Prostate gland (tissue), 2 donors: ENCODE measurements at regions not wholly inside any gene's neighbourhood (a gene's known extent, or its start where the extent isn't known, plus 50 kb on each side); places are given as distances from the start of the nearest gene placed in this dataset.
"Not testable (repeated sequence)": the region's sequence is repeated elsewhere in the genome, so short reads cannot be mapped to it uniquely, and the experiment has no call there.

Experiments
- DNase-seq: peaks from one replicate; pipeline ENCODE4 v3.0.0-alpha.2; 2019; ENCODE audit warnings: low spot score
- H3K27ac ChIP-seq, 2 donors: fragments of 200-600 bp; sonication (generic); 2 replicates each; pipeline ENCODE4 v1.5.1; 2017 to 2019
- H3K27me3 ChIP-seq: fragments of 200-600 bp; sonication (generic); replicated peaks from 2 replicates; pipeline ENCODE4 v1.5.1; 2019; ENCODE audit not compliant: insufficient read depth
- H3K36me3 ChIP-seq, 2 donors: fragments of 200-600 bp; sonication (generic); 1 replicate in 1 of 2; 2 replicates in 1 of 2; pipeline versions ENCODE4 v1.5.1 to v1.8.1; 2017 to 2019
- H3K4me1 ChIP-seq: fragments of 200-600 bp; sonication (generic); replicated peaks from 2 replicates; pipeline ENCODE4 v1.5.1; 2019
- H3K4me3 ChIP-seq, 2 donors: fragments of 200-600 bp; sonication (generic); 2 replicates each; pipeline ENCODE4 v1.5.1; 2017 to 2019
- H3K9me3 ChIP-seq: fragments of 200-600 bp; sonication (generic); 2 replicates; pipeline ENCODE4 v1.5.1; 2017
- CTCF ChIP-seq, 4 experiments: fragments of 200-600 bp in 2 of 4; fragments of 450-650 bp in 2 of 4; sonication (generic) in 2 of 4; IDR thresholded peaks; 1 replicate in 3 of 4; 2 replicates in 1 of 4; pipeline ENCODE4 v1.5.1; 2016 to 2019; ENCODE audit warnings: antibody characterized with exemption in 4 of 4, mild to moderate bottlenecking in 2 of 4, moderate library complexity in 2 of 4
- WGBS: methylation state at CpG from one replicate; pipeline ENCODE4 v1.1.5; 2018; 5-methylcytosine and 5-hydroxymethylcytosine counted together
- intact Hi-C: fragments of 100-400 bp; cut with DNase I; formaldehyde crosslinking; loops from one replicate; pipeline ENCODE4 v1.14.2; 2022

GRCh38 chr16:21506857-21507456, 92.4 kb upstream of the METTL9 start:
- TF ChIP-seq CTCF (IDR thresholded peaks at IDR 0.05) = peak in 2 of 4 experiments; percentile 7 to 11
- H3K4me1 ChIP-seq, DNase-seq, H3K36me3 ChIP-seq, H3K9me3 ChIP-seq, H3K4me3 ChIP-seq, intact Hi-C loops, H3K27me3 ChIP-seq: not testable (repeated sequence)
- 58% methylated on average over 23 of the region's 23 CpGs for WGBS
- peak overlapping the region in 1 of 2 donors; percentile 15 for H3K27ac ChIP-seq

- DNase-seq, H3K27ac ChIP-seq, H3K4me3 ChIP-seq, H3K9me3 ChIP-seq, H3K27me3 ChIP-seq, H3K36me3 ChIP-seq, intact Hi-C loops: not testable (repeated sequence)
- peaks cover 16% of the 10 kb centered on the region for H3K4me1 ChIP-seq
- WGBS = 83% methylated on average over 15 of the region's 15 CpGs
Measured at GRCh38 chr16:21507631-21508305, 91.6 kb upstream of the METTL9 start.

- H3K27me3 ChIP-seq, H3K36me3 ChIP-seq, H3K9me3 ChIP-seq, intact Hi-C loops, H3K4me3 ChIP-seq: not testable (repeated sequence)
- Histone ChIP-seq H3K4me1 (peaks cover 25% of the 10 kb centered on the region), H3K27ac (peak overlapping the region in 1 of 2 donors; percentile 1)
- DNase-seq = peak; percentile 2
- whole genome bisulfite sequencing = 71% methylated on average over 17 of the region's 17 CpGs
Measured at GRCh38 chr16:21508661-21509436, 90.5 kb upstream of the METTL9 start.

GRCh38 chr16:21509437-21510086, 89.8 kb upstream of the METTL9 start:
- not testable (repeated sequence) for H3K36me3 ChIP-seq, H3K27me3 ChIP-seq, H3K4me3 ChIP-seq, H3K9me3 ChIP-seq, DNase-seq
- H3K27ac ChIP-seq = peak overlapping the region in 1 of 2 donors; percentile 6
- WGBS = 75% methylated on average over 10 of the region's 10 CpGs
- intact Hi-C loops = loop anchor here (10.0 kb wide), 1 partner anchor 685 kb away; no protein-coding TSS in a partner anchor
- peaks cover 30% of the 10 kb centered on the region for H3K4me1 ChIP-seq

GRCh38 chr16:21510869-21511255, 88.5 kb upstream of the METTL9 start:
- 85% methylated on average over 4 of the region's 4 CpGs for WGBS
- not testable (repeated sequence) for H3K36me3 ChIP-seq, H3K9me3 ChIP-seq, DNase-seq, H3K27me3 ChIP-seq, H3K4me3 ChIP-seq
- intact Hi-C loops = loop anchor here (10.0 kb wide), 1 partner anchor 684 kb away; no protein-coding TSS in a partner anchor
- Histone ChIP-seq H3K27ac (peak overlapping the region; percentile 1 to 66), H3K4me1 (peaks cover 37% of the 10 kb centered on the region)

- DNase-seq, H3K4me3 ChIP-seq, H3K9me3 ChIP-seq, H3K27me3 ChIP-seq, H3K36me3 ChIP-seq: not testable (repeated sequence)
- H3K4me1 ChIP-seq = peaks cover 37% of the 10 kb centered on the region
- 57% methylated on average over 29 of the region's 29 CpGs for WGBS
- intact Hi-C loops = loop anchor here (10.0 kb wide), 1 partner anchor 683 kb away; no protein-coding TSS in a partner anchor
- peak overlapping the region; percentile 66 to 77 for H3K27ac ChIP-seq
Measured at GRCh38 chr16:21511315-21512210, 87.8 kb upstream of the METTL9 start.

GRCh38 chr16:21512280-21513192, 86.8 kb upstream of the METTL9 start:
- not testable (repeated sequence) for H3K9me3 ChIP-seq, H3K4me3 ChIP-seq, H3K36me3 ChIP-seq, DNase-seq, H3K27me3 ChIP-seq
- Histone ChIP-seq H3K4me1 (peaks cover 33% of the 10 kb centered on the region), H3K27ac (peak overlapping the region; percentile 66 to 77)
- intact Hi-C loops = loop anchor here (10.0 kb wide), 1 partner anchor 682 kb away; no protein-coding TSS in a partner anchor
- WGBS = 79% methylated on average over 18 of the region's 20 CpGs

GRCh38 chr16:21513337-21513741, 86.0 kb upstream of the METTL9 start:
- H3K27me3 ChIP-seq, H3K4me3 ChIP-seq, H3K36me3 ChIP-seq, H3K9me3 ChIP-seq: not testable (repeated sequence)
- Histone ChIP-seq H3K27ac (peak overlapping the region; percentile 66 to 77), H3K4me1 (peaks cover 37% of the 10 kb centered on the region)
- 12% methylated on average over 9 of the region's 9 CpGs for WGBS
- intact Hi-C loops = loop anchor here (10.0 kb wide), 1 partner anchor 681 kb away; no protein-coding TSS in a partner anchor
- peak; percentile 42 for DNase-seq
